GM19025 (cell line): ENCODE measurements at regions not wholly inside any gene's neighbourhood (a gene's known extent, or its start where the extent isn't known, plus 50 kb on each side); places are given as distances from the start of the nearest gene placed in this dataset.

Experiments
- ATAC-seq: cut with Tn5 transposase; IDR thresholded peaks from one replicate; pipeline ENCODE4 v1.9.1; 2021; ENCODE audit warnings: mild to moderate bottlenecking, low read depth, moderate library complexity; ENCODE audit not compliant: unreplicated experiment

DNA sequence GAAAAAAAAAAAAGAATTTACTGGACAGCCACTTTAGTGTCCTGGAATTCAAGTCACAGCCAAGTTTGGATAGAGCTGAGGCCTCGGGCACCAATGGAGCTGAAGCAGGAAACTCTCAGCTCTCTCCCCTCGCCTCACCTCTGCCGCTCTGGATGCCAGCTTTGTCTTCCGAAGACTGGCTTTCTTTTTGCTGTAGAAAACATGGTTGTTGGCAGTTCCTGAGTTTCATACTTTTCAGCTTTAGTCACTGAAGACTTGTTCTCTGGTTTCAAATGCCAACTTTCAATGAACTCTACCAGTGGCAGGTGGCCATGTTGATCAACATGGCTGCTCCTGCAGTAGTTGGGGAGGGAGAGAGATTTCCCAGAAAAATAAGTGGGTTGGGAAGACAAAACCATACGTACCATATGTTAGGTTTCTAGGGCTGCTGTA lies 142.2 kb downstream of the SNX18 start:
- no peak for ATAC-seq

DNA sequence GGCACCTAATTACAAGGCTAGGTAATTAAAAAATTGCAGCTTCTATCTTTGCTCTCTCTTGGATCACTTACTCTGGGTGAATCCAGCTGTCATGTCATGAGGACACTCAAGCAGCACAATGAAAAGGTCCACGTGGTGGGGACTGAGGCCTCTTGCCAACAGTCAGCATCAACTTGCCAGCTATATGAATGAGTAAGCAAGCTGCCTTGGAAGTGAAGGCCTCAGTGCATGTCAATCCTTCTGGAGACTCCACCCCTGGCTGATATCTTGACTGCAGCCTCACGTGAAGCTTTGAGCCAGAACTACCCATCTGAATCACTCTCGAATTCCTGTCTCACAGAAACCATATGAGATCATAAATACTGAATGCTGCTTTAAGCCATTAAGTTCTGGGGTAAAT lies 140.5 kb downstream of the SNX18 start:
- ATAC-seq = no peak

DNA sequence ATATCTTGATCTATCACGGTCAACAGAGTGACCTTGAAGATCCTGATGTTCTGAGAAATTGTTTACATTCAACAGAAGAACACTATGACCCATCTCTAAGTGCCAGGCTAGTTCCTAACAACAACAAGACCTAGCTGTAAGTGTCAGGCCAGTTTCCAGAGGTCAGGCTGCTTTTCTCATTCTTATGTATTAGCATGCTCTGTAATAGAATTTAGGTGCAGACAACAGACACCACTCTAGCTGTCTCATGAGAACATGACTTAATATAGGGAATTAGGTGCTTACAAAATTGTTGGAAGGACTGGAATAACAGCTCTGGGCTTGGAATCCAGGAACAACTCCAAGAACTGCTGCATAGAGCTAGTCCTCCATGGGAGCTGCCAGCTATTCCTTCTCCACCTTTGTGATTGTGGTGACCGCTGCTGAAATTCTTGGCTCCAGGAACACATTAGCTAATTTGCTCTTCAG lies 138.7 kb downstream of the SNX18 start:
- ATAC-seq = no peak

DNA sequence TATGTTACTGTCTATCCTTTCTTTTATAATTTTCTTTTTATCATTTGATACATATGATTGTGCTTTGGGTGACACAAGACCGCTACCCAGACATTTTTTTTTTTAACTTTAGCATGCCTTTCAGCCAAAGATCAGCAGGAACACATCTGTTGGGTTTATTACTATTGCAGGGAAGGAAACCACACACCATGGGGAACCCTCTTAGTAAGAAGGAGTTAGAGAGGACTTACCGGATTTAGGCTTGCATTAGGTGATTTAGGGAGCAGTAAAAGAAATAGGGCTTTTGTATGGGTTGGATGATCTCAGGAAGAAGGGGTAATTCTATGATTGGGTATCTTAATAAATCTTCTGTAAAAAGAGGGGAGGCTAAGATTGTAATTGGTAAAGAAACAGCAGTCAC lies 138.2 kb downstream of the SNX18 start:
- no peak for ATAC-seq

DNA sequence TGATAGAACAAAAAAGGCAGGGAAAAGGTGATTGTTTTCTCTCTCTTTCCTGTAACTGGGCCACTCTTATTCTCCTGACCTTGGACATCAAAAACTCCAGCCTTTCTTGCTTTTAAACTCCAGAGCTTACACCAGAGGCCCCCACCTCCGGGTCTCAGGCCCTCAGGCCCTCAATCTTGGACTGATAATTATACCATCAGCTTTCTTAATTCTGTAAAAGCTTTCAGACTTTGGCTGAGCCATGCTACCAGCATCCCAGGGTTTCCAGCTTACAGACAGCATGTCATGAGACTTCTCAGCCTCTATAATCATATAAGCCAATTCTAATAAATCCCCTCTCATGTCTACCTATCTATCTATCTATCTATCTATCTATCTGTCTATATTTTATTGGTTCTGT lies 137.7 kb downstream of the SNX18 start:
- ATAC-seq = no peak

DNA sequence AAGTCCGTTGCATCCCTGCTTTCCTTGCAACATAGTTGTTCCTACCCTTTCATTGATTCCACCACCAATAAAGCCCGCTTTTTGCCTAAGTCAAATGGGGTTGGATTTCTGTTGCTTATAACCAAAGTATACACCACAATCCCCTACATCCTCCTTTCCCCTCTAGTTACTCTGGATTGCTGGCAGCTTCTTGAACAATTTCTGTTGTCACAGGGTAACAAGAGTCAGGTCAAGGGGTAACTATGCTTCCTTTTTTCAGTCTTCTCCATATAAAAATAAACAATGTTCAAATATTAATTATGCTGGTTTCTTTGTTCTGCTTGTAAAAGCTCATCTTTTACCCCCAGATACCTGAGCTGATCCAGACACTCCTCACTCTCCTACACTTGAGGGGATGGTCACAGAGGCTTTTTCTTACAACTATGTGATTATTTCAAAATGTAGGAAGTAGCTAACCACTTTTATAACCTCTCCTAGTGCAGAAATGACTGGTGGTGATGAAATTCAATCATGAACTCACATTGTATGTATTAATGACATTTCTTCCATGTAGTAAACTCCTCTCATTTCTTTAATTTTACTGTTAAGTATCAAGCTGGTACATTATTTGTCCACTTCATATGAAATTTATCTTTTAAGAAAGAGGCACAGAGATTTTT lies 136.5 kb downstream of the SNX18 start:
- no peak for ATAC-seq

DNA sequence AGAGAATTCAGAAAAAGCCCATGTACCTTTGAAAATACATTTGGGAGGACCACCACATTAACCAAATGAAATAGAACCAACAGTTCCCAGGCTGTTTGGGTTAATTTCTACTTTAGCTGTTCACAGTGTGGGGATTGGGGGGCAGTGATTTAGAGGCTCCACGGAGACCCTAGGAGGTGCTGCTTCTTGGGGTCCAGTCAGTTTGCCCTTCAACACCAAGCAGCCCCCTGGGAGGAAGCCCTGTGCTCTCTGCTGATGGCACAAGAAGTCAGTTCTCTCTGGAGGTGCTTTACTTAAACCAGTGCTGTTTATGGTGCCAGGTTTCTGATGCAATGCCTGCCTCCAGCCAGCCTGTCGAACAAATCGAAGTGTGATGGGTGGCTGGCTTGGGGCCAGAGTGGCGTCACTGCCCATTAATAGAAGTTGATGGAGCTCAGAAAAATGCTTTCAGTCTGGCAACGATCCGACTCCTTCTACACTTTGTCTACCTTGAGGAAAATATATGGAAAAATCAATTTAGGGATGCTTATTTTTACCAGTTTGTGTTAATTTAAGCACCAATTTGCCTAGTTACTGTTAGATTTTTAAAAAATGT lies 134.0 kb downstream of the SNX18 start:
- no peak for ATAC-seq

DNA sequence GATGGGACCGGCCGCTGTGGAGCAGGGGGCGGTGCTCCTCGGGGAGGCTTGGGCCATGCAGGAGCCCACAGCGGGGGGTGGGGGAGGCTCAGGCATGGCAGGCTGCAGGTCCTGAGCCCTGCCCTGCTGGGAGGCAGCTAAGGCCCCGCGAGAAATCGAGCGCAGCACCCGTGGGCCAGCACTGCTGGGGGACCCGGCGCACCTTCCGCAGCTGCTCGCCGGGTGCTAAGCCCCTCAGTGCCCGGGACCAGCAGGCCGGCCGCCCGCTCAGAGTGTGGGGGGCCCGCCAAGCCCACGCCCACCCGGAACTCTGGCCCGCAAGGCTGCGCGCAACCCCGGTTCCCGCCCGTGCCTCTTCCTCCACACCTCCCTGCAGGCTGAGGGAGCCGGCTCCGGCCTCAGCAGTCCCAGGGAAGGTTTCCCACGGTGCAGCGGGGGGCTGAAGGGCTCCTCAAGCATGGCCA lies 131.5 kb downstream of the SNX18 start:
- no peak for ATAC-seq

DNA sequence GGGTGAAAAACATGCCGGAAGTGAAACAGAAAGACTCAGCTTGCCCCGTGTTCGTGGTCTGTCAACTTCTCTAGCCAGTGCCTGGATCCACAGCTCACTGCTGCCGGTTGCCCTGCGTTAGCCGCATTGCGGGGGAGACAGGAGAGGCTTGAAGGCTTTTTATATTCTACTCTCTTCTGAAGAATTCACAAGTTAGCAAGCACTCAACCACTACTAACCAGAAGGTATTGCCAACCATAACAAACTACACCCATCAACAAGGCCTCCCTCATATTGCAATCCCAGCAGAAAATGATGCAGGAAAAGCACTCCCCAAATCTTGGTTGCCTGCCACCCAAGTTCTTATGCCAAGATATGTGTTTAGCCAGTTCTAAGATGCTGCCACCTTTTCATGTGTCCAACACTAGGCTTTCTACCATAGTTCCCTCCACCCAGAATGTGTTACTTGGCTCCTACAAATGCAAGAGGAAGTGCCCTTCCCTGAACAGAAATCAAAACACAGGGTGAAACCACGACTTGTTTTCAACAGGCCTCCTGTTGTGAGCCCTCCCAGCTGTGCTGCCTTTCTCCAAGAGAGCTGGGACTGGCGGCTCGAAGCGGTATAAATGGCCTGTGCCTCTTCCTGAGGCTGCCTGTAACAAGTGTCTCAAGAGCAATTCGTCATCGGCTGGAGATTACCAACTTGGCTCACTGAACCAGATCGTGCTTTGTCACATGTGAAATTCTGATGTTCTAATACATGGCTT lies 129.0 kb downstream of the SNX18 start:
- peak; percentile 74 for ATAC-seq

DNA sequence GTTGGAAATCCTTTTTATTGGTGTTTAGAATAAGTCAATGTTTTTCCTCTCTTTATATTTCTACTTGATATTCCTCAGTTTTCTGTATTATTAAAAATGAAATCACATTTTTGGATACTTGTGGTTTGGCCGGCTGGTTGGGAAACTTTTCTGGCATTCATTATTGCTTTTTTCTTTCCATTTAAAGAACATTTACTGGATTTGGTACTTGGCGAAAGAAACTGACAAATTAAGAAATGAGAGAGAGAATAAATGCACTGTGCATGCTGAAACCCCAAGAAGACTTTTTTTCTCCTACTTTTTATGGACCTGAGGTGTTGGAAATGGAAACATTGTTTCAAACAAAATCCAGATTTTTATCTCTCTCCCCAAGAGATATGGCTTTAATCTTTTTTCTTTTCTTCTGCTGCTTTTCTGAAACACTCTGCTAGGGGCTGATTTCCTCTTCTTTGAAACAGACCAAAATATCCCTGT lies 128.4 kb downstream of the SNX18 start:
- ATAC-seq = no peak

DNA sequence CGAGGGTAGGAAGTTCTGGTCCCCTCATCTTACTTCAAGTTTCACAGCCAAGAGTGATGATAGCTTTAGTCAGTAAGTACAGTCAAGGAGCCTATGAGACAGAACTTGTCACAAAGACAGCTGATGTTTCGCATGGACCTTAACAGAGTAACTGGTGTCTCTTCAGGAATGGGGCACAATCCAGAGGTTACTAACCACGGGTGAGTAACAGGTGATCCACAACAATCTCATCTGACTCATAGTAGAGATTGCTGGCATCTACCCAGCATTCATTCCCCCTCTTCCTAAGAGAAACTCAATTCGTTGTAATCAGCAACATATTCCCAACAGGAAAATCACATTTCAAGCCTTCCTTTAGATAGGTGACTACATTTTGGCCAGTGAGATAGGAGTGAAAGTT lies 126.7 kb downstream of the SNX18 start:
- ATAC-seq = no peak

DNA sequence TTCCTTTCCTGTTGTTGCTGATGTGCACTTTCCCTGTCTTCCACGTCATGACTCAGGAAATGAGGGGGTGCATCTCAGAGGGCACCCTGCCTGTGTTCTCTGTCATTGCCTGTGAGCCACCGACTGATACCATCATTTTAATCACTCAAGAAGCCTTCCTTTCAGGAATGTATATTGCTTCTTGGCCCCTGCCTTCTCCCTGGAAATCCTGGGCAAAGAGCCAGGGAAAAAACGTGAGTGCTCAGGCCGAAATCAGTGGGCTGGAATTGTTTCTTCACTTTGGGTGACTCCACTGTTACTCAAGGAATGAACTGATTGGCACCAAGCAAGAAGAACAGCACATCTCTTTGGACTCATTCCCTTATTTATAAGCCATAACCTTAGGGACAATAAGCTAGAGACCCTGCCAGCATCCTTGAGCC lies 126.1 kb downstream of the SNX18 start:
- no peak for ATAC-seq

DNA sequence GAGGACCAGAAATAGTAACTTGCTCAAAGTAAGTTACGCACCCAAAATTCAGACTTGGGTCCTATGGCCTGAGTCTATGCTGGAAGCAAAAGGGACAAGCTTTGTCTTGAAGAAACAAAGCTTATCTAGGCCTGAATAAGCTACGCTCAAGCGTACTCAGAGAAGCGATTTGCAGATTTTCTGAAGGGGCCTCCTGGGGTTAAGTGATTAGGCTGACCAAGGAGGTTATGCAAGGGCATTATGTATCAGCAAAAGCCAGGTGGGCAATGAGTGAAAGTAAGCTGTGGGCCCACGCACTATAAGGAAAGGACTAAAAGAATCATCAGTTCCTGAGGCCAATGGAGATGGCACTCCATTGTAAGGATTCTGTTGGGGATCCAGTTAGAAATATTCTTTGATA lies 122.1 kb downstream of the SNX18 start:
- ATAC-seq = no peak

DNA sequence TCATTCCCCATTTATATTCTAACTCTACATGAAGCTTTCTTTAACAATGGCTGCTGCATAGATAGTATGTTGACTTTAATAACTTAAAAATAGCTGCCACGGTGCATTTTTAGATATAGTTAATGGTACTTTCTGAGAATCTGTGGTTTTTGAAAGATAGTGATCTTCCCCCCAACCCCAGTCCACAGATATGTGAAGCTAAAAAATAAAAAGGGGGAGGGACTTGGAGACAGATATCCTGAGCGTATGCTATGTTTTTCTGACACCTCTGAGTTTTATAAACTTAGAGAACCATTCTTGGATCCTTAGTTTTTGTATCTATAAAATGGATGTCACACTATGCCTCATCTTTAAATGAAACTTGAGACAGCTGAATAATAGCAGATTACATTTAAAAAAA lies 120.5 kb downstream of the SNX18 start:
- no peak for ATAC-seq

DNA sequence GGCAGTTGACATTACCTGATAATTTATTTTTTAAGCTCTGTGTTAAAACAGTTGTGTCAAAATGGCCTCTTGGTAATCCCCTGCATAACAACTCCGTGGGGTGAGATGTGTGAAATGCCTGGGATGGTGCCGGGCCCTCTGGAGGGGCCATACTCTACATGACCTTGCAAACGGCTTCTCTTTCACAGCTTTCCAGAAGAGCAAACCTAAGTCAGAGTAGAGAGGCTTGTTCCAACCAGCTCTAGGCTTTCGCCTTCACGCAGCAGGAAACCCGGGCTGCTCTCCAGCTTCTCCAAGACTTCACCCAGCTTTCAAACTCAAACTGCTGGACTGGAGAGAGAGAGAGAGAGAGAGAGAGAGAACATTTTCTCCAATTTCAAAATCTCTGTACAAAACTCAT lies 120.1 kb downstream of the SNX18 start:
- ATAC-seq = no peak

DNA sequence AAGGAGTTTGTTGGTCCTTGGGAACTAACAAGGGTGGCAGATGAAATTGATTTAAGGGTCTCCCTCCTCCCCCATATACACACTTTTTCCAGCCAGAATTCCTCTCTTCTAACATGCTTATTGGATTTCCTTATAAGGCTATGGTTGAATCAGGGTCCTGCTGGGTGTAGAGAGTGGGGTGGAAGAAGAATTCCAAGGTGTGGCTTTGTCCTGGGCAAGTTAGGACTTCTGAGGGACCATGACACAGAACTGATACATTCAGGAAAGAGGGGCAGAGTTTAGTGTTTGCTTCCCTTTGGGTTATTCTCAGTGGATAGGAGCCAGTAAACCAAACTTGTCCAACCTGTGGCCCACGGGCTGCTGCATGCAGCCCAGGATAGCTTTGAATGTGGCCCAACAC lies 116.5 kb downstream of the SNX18 start:
- ATAC-seq = no peak

DNA sequence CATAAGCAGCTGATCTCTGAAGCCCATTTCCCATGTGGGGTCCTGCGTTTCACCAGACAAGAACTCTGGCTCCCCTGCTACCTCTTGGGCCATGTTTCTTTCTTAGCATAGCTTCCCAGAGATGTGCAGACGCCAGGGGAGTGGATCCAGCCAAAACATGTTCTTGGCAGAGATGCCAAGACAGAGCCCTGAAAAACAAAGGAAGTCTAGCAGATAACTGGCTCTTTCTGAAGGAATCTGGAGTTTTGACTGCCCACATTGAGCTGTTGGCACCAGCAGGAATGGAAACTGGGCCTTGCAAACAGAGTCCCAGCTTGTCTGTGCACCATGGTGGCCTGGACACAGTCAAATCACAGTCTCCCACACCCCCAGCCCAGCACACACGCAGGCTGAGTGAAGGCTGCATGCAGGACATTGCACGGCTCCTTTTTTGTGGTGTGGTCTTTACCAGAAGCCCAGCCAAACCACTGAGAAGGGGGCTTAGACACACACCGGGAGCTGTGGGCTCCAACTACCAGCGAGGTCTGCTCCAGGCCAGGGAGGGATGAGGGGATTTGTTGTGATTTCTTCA lies 114.7 kb downstream of the SNX18 start:
- ATAC-seq = no peak

DNA sequence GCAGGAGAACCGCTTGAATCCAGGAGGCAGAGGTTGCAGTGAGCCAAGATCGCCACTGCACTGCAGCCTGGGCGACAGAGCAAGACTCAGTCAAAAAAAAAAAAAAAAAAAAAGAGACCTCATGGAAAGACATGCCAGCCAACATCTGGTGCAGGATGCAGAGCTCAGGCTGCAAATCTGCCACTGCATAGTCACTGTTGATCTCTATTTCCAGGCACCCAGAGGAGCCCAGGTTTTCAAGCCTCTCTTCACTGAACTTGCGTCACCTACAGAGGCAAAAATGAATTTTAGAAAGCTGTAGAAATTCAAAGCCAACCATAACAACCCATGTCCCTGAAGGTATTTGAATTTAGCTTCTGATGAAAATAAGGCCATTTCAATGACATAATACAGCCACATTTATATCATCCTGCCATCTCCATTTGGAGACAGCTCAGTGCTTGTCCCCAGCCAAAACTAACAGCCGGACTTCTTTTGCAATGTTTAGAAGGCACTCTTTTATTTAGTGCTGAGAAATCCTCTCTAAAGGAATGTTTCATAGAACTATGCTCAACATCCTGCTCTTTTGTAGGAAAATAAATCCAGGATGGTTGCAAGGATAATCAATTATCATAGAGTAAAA lies 113.3 kb downstream of the SNX18 start:
- ATAC-seq = no peak

DNA sequence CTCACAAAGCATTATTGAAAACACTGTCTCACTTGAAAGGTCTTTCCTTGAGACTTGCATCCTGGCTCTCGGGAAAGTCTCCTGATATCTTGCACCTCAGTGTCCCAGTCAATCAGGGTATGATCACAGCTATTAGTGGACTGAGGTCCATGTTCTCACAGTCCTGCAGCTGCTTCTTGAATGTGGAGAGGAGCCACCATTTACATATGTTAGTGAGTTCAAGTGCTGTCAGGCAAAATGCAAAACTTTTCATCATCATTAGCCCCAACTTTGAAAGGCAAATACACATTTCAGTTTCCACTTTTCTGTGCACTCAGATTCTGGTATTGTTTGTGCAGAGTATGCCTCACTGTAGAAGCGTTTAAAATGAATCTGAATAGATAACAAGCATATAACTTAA lies 111.6 kb downstream of the SNX18 start:
- ATAC-seq = no peak

DNA sequence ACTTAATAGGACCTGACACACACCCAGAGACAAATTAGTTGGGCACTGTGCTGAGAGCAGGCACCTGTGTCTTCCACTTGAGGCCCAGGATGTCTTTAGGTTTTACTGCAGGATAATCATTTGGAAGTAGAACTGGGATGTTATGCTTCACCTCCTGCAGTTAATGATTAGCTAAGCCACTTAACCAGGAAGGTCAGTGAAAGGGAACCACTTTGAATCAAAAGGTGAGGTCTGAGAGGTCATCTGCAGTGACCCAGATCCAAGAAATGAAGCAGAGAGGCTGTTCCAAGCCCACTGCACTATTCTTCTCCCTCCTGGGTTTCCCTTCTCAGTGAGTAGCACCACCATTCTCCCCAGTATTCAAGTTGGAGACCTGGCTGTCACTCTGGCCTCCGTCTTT lies 110.5 kb downstream of the SNX18 start:
- ATAC-seq = no peak

DNA sequence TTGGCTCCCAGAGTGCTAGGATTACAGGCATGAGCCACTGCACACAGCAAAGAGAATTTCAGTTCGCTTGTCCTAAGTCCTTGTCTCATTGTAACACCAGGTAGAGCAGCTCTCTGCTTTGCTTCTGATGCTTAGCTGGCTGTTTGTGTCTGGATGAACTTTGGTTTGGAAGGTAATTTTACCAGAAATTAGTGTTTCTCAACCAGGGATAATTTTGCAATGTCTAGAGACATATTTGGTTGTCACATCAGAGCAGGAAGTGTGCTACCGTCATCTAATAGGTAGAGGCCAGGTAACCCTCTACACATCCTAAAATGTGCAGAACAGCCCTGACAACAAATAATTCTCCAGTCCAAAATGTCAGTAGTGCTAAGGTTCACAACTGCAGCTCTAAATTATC lies 108.8 kb downstream of the SNX18 start:
- no peak for ATAC-seq
